ENCODE measurements at regions not wholly inside any gene's neighbourhood (a gene's known extent, or its start where the extent isn't known, plus 50 kb on each side); places are given as distances from the start of the nearest gene placed in this dataset.

- TF ChIP-seq, protein P1, sequence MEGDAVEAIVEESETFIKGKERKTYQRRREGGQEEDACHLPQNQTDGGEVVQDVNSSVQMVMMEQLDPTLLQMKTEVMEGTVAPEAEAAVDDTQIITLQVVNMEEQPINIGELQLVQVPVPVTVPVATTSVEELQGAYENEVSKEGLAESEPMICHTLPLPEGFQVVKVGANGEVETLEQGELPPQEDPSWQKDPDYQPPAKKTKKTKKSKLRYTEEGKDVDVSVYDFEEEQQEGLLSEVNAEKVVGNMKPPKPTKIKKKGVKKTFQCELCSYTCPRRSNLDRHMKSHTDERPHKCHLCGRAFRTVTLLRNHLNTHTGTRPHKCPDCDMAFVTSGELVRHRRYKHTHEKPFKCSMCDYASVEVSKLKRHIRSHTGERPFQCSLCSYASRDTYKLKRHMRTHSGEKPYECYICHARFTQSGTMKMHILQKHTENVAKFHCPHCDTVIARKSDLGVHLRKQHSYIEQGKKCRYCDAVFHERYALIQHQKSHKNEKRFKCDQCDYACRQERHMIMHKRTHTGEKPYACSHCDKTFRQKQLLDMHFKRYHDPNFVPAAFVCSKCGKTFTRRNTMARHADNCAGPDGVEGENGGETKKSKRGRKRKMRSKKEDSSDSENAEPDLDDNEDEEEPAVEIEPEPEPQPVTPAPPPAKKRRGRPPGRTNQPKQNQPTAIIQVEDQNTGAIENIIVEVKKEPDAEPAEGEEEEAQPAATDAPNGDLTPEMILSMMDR (IDR thresholded peaks at IDR 0.05) = no peak
- TF ChIP-seq EZH2 (IDR thresholded peaks at IDR 0.05; ENCODE audit: borderline replicate concordance, insufficient read depth, low read depth, low read length, poor library complexity, severe bottlenecking) = no peak
Observed at GRCh38 chr12:58420503-58420902, 479.1 kb downstream of the ATP23 start.

Measured in B cell (primary cell).